ENCODE measurements at regions not wholly inside any gene's neighbourhood (a gene's known extent, or its start where the extent isn't known, plus 50 kb on each side); places are given as distances from the start of the nearest gene placed in this dataset.
A peak's percentile ranks its signal among the peaks of the same experiment; 100 is the strongest.

- Histone ChIP-seq H4K20me1 (ENCODE audit: insufficient read depth, low read length) (no peaks in the 10 kb centered on the region), H3K79me2 (ENCODE audit: insufficient read depth, low read length) (no peaks in the 10 kb centered on the region), H2AFZ (ENCODE audit: low read depth, low read length) (peak overlapping the region; percentile 35), H3K4me1 (ENCODE audit: insufficient read depth, low read length) (peaks cover 73% of the 10 kb centered on the region), H3K36me3 (ENCODE audit: insufficient read depth, low read length) (no peaks in the 10 kb centered on the region), H3K27me3 (ENCODE audit: insufficient read depth, low read length) (no peaks in the 10 kb centered on the region), H3K4me2 (ENCODE audit: low read length) (peak overlapping the region; percentile 73), H3K4me3 (ENCODE audit: insufficient read depth, low read depth, low read length) (peak overlapping the region; percentile 27), H3K9me3 (ENCODE audit: insufficient read depth, low read depth, low read length) (no peaks in the 10 kb centered on the region), H3K27ac (ENCODE audit: low read depth, low read length) (peak overlapping the region; percentile 83), H3K9ac (ENCODE audit: low read length) (peak overlapping the region; percentile 56)
- H3K4me3 Mint-ChIP-seq (ENCODE audit: unreplicated experiment): no peak overlapping the region
- FAIRE-seq (no peak), DNase-seq (ENCODE audit: low read depth) (peak; percentile 95)
- H3K4me1 Mint-ChIP-seq (ENCODE audit: low read depth, unreplicated experiment): peaks cover 66% of the 10 kb centered on the region
- TF ChIP-seq CTCF (IDR thresholded peaks at IDR 0.05; ENCODE audit: insufficient read depth, low read depth, low read length): no peak
- TF ChIP-seq EZH2 (IDR thresholded peaks at IDR 0.05; ENCODE audit: insufficient read depth, low read length): no peak
- H3K27ac Mint-ChIP-seq (ENCODE audit: unreplicated experiment): peak overlapping the region; percentile 96
- H3K36me3 Mint-ChIP-seq (ENCODE audit: low read depth, unreplicated experiment): peaks cover 2% of the 10 kb centered on the region
- H3K27me3 Mint-ChIP-seq (ENCODE audit: low read depth, unreplicated experiment): peaks cover 2% of the 10 kb centered on the region
- peaks cover 7% of the 10 kb centered on the region for H3K9me3 Mint-ChIP-seq (ENCODE audit: unreplicated experiment)
Observed at GRCh38 chr2:41933585-41934320, 114.1 kb upstream of the PKDCC start.

DNA sequence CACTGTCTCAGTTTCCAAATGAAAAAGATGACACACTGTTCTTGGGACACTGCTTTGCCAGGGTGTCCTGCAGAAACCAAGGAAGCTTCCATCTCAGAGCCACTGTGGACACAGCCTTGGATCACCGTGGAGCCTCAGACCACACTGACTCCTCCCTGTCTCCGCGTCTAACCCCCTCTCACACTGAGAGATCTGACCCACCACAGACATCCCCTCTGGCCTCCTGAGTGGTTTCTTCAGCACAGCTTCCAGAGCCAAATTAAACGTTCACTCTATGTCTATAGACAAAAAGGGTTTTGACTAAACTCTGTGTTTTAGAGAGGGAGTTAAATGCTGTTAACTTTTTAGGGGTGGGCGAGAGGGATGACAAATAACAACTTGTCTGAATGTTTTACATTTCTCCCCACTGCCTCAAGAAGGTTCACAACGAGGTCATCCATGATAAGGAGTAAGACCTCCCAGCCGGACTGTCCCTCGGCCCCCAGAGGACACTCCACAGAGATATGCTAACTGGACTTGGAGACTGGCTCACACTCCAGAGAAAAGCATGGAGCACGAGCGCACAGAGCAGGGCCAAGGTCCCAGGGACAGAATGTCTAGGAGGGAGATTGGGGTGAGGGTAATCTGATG lies 113.4 kb upstream of the PKDCC start:
- Mint-ChIP-seq H3K27me3 (ENCODE audit: low read depth, unreplicated experiment) (peaks cover 2% of the 10 kb centered on the region), H3K36me3 (ENCODE audit: low read depth, unreplicated experiment) (peaks cover 2% of the 10 kb centered on the region), H3K27ac (ENCODE audit: unreplicated experiment) (peak overlapping the region; percentile 96), H3K9me3 (ENCODE audit: unreplicated experiment) (peaks cover 7% of the 10 kb centered on the region), H3K4me1 (ENCODE audit: low read depth, unreplicated experiment) (peaks cover 68% of the 10 kb centered on the region), H3K4me3 (ENCODE audit: unreplicated experiment) (no peak overlapping the region)
- Histone ChIP-seq H3K4me2 (ENCODE audit: low read length) (peak overlapping the region; percentile 73), H3K27me3 (ENCODE audit: insufficient read depth, low read length) (no peaks in the 10 kb centered on the region), H3K36me3 (ENCODE audit: insufficient read depth, low read length) (no peaks in the 10 kb centered on the region), H3K27ac (ENCODE audit: low read depth, low read length) (peak overlapping the region; percentile 83), H2AFZ (ENCODE audit: low read depth, low read length) (peak overlapping the region; percentile 35), H3K4me1 (ENCODE audit: insufficient read depth, low read length) (peaks cover 72% of the 10 kb centered on the region), H3K9me3 (ENCODE audit: insufficient read depth, low read depth, low read length) (no peaks in the 10 kb centered on the region), H3K9ac (ENCODE audit: low read length) (peak overlapping the region; percentile 56), H3K4me3 (ENCODE audit: insufficient read depth, low read depth, low read length) (peak overlapping the region; percentile 27), H4K20me1 (ENCODE audit: insufficient read depth, low read length) (no peaks in the 10 kb centered on the region), H3K79me2 (ENCODE audit: insufficient read depth, low read length) (no peaks in the 10 kb centered on the region)
- FAIRE-seq (no peak), DNase-seq (ENCODE audit: low read depth) (peak; percentile 85)
- TF ChIP-seq CTCF (IDR thresholded peaks at IDR 0.05; ENCODE audit: insufficient read depth, low read depth, low read length) (no peak), EZH2 (IDR thresholded peaks at IDR 0.05; ENCODE audit: insufficient read depth, low read length) (no peak)

DNA sequence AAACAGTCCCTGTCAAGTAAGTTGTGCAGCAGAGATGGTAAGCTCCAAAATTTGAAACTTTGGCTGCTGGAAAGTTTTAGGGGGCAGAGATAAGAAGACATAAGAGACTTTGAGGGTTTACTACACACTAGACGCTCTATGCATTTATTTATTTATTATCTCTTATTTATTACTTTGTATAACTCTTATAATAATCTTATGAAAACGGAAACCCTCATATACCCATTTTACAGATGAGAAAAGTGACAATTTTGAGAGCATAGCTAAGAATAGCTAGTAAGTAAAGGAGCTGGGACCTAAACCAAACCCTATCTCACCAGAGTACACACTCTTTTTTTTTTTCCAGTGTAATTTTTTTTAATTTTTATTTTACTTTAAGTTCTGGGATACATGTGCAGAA lies 112.8 kb upstream of the PKDCC start:
- TF ChIP-seq CTCF (IDR thresholded peaks at IDR 0.05; ENCODE audit: insufficient read depth, low read depth, low read length) (no peak), EZH2 (IDR thresholded peaks at IDR 0.05; ENCODE audit: insufficient read depth, low read length) (no peak)
- FAIRE-seq: no peak
- Mint-ChIP-seq H3K27ac (ENCODE audit: unreplicated experiment) (no peak overlapping the region), H3K9me3 (ENCODE audit: unreplicated experiment) (peaks cover 7% of the 10 kb centered on the region), H3K4me1 (ENCODE audit: low read depth, unreplicated experiment) (peaks cover 68% of the 10 kb centered on the region), H3K27me3 (ENCODE audit: low read depth, unreplicated experiment) (peaks cover 2% of the 10 kb centered on the region), H3K36me3 (ENCODE audit: low read depth, unreplicated experiment) (no peaks in the 10 kb centered on the region), H3K4me3 (ENCODE audit: unreplicated experiment) (no peak overlapping the region)
- DNase-seq (ENCODE audit: low read depth): no peak
- H4K20me1 ChIP-seq (ENCODE audit: insufficient read depth, low read length): no peaks in the 10 kb centered on the region
- H3K9ac ChIP-seq (ENCODE audit: low read length): no peak overlapping the region
- no peaks in the 10 kb centered on the region for H3K36me3 ChIP-seq (ENCODE audit: insufficient read depth, low read length)
- peaks cover 72% of the 10 kb centered on the region for H3K4me1 ChIP-seq (ENCODE audit: insufficient read depth, low read length)
- peak overlapping the region; percentile 83 for H3K27ac ChIP-seq (ENCODE audit: low read depth, low read length)
- no peak overlapping the region for H3K4me3 ChIP-seq (ENCODE audit: insufficient read depth, low read depth, low read length)
- no peaks in the 10 kb centered on the region for H3K79me2 ChIP-seq (ENCODE audit: insufficient read depth, low read length)
- H3K9me3 ChIP-seq (ENCODE audit: insufficient read depth, low read depth, low read length): no peaks in the 10 kb centered on the region
- no peak overlapping the region for H2AFZ ChIP-seq (ENCODE audit: low read depth, low read length)
- peak overlapping the region; percentile 73 for H3K4me2 ChIP-seq (ENCODE audit: low read length)
- no peaks in the 10 kb centered on the region for H3K27me3 ChIP-seq (ENCODE audit: insufficient read depth, low read length)

All from astrocyte (in vitro differentiated cells and primary cell).